Kidney capillary endothelial cell (primary cell): ENCODE measurements at regions not wholly inside any gene's neighbourhood (a gene's known extent, or its start where the extent isn't known, plus 50 kb on each side); places are given as distances from the start of the nearest gene placed in this dataset.

ENCODE experiments used
- DNase-seq: peaks from one replicate; pipeline ENCODE4 v3.0.0-alpha.2; 2018; ENCODE audit warnings: low spot score

DNA sequence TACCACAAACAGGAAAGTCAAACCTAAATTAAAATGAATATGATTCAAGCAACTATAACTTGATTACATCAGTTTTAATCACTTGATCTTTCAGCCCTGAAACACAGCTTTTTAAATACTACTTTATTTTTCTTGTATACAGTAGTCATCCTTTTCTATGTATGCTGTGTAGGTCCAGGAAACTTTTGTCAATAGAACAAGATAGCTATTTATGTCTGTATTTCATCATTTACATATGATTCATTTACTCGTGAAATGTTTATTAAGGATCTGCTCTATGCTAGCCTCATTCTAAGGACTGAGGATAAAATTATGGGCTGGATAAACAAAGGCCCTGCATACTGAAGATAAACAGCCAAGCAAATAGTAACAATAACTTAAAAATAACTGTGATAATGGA, 930.2 kb downstream of the TFAP2A start:
- no peak for DNase-seq

DNA sequence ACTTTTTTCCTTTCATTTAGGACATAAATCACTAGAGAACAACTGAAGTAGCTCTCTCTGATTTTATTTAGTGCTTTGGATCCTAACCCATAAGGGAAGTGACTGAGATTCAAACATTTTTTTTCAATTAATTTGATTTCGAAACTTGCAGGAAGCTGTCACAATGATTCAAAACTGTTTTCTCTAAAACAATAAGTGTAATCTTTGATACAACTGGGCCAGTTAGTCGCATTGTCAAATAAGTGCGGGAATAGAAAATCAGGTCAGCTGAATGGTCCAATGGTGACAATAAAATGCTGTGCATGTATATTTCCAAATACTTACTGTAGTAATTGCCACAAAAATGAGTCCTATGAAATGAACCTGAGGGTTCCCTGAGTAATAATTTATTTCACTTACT, 930.8 kb downstream of the TFAP2A start:
- no peak for DNase-seq

DNA sequence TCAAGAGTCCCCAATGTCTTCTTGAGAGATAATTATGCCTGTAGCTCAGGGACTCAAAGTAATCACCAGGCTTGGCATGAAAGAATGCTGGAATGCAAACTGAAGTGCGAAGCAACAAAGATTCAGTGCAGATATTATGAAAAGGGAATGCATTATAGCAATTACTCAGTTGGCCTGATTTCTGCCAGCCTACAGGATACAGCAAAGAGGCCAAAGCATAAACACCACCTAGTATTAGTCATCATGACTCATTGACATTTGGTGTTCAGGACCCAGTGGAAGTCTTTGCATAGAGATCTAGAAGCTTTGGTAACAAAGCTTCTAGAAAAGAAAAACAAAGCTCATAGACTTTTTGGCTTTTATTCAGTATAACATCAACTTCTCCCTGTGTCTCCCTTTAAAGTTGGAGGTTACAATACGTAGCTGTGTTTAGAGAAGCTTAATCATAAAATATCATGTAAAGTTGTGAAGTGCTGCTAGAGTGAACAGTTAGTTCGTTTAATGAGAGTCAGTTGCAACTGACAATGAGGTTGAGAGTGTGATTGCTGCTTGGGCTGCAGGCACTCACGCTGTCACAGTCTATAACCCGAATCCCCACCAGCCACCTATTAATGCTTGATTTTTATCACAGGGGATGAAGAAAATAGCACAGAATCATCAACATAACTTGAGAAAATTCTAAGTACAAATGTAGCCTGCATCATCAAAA, 932.7 kb downstream of the TFAP2A start:
- DNase-seq, result peak; percentile 87

DNA sequence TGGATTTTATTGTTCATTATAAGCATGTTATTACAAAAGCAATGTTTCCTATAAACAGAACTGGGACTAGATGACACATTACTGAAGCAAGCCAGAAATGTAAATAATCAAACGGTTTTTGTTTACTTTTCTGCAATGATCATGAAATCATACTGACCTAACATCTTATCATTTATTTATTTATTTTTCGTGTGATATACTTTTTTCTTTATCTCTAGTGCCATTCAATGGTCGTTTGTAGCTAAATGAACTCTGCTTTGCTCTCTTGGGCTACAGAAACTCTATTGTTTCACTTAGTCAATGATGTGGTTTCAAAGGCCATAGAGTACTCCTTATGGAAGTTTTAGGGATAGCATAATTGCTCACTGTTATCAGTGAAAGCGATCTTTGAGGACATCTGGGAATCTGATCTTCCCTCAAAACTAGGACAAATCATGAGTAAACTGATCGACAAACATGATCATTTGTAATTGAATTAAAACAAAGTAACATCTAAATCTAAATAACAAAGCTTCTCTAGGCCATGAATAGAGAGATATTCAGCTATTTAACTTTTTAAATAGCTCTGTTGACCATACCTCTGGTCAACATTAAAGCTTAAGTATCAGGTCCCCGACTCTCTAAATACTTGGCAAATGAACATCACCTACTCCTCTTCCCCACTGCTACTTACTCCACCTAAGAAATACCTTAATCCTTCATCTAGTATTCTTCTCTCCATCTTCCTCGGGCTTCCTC, 933.4 kb downstream of the TFAP2A start:
- no peak for DNase-seq

DNA sequence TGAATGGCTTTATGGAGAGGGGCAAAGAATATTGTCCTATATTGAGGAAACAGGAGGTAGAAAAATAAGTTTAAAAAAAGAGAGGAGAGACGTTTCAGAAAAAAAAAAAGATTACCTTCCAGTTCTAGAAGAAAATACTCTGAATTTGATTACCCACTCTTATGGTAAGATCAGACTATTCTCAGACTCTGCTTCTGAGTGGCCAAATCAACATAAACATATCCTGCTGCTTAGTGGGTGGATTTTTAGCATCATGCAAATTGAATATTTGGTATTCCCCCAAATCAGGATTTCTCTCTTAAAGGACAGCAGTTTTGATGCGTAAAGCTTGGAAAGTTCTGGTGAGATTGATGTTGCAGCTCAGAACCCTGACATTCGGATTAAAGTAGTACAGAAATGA, 946.6 kb downstream of the TFAP2A start:
- DNase-seq, result no peak

DNA sequence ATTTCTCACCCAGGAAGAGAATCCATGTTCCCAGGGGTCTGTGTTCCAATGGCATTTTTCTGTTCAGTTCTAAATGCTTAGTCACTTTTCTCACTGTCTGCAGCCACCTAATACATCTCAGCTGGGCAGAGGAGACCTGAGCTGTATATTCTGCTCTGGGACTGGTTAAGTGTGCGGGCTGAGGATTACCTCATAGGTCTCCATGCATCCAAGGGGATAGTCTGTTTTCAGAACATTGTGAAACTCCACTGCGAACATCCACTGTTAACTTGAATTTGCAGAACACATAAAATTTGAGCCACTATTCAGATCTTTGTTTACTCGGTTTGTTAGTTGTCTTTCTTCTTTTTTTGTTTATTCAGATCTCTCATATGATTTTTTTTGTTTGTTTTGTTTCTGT, 947.1 kb downstream of the TFAP2A start:
- DNase-seq, result no peak

DNA sequence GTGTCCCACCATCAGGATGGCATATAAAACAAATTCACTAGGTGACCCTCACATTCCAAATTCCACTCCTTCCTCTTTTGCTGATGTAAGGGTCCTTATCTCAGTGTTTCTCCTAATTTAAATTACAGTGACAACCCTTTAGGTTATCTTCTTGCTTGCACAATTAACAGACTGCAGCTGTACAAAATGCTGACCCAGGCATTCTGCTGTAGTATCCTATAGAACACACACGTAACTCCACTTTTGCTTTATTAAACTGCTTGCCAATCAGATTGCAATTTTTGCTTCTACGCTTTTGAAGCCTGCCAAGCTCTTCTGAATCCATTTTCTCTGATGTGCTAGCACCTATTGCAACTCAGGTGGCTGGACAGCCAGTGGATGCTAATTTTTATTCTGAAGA, 950.3 kb downstream of the TFAP2A start:
- no peak for DNase-seq

DNA sequence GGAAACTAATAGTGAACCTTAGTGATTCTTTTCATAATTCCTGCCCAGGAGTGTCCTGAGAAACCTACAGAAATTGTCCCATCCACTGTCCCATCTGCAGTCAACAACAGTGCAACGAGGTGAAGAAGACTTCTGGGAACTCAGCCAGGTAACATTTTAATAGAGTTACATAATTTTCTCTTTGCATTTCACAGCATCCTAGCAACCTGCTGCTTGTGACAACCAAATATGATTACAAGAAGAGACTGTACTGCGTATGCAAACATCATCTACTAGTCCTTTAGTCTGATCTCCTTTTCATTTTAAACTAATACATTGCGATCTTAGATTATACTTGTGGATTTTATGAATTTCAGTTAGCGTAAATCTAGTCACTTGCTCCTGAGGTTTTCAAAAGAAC, 951.6 kb downstream of the TFAP2A start:
- DNase-seq, result no peak

DNA sequence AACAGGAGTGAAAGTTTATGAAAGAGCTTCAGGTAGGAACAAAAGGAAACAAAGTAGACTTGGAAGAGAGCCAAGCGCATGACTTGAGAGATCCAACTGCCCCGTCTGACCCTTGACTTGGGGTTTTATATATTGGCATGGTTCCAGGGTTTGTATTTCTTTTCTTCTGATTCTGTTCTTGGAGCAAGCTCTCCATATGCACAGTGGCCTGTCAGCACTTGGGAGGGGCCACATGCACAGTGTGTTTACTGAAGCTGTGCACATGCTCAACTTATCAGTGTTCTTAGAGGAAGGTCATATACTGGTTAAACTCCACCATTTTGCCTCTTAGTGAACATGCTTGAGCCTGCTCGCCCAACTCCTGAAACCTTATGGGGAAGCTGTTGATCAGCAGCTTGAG, 953.7 kb downstream of the TFAP2A start:
- DNase-seq, result no peak

DNA sequence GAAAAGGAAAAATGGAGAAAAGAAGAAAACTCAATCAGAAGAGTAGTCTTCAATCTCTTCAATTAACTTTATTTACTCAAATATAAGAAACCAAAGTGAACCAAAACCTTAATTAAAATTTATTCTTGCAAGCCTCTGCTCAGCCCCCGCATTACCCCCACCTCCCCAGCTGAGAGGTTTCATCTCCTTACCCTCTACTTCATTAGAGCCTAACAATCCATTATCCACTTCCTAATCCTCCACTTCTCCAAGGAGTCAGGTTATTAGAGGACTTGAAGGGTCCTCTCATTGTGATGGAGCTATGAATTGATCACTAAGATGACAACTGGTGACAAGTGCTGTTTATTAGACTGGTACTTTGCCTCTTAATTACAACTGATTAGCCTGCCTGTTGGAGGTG, 956.5 kb downstream of the TFAP2A start:
- no peak for DNase-seq

DNA sequence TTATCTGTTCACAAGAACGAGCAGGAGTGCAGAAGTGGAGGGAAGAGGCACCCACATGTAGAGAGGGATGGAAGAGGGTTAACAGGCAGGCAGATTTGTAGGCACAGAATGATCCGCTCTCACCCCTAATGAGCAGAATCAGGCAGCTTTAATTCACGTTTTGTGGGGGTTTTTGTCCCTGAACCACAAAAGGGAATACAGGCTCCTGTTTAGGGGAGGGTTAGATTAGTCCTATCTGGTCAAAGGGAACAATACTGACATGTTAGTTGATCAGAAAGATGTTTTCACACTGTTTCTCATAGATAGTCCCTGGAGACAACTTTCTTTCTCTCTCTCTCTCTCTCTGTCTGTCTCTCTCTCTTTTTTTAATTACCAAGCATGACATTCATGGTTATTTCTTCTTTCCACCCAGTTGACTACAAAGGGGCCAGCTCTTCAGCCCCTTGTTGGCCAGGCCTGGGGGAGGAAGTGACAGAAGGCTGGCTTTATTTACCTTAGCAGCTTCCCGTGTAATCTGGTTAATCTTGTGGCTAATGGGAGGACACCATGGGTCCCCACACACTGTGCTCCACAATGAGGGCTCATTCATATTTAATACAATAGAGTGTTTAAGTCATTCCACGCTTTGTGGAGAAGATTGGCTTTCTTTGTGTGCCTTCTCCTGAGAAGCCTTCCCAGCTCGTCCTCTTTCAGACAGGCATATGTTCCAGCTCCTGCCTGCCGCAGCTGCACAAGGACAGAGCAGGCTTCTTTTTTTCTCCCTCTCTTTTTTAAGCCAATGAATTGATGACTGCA, 958.8 kb downstream of the TFAP2A start:
- no peak for DNase-seq

DNA sequence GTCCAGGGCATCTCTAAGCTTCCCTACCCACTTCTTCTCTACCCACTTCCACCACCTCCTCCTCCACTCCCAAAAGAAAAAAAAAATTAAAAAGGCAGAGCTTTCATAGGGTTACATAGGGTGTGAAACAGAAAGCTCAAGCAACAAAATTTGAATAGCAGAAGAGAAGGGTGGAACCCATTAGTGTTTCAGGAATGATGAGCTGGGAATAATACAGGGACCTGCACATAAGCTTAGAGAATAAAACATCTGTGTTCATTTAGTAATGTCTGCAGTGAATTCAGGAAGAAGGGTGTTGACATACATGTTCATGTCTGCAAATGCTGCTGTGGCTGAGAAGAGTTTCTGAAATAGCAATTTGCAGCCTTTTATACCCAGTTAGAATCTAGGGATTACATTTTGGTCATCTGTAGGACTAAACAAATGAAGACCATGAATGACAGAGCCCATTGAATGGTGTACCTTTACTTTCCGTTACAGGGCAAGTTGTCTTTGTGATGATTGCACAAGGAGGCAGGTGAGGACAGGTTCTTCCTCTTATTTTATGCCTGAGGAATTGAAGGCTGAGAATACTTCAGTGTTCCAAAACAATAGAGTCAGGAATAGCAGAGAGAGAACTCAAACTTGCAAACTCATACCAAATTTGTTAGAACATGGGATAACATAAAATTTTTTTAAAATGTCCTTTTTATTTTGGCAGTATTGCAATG, 975.1 kb downstream of the TFAP2A start:
- no peak for DNase-seq

DNA sequence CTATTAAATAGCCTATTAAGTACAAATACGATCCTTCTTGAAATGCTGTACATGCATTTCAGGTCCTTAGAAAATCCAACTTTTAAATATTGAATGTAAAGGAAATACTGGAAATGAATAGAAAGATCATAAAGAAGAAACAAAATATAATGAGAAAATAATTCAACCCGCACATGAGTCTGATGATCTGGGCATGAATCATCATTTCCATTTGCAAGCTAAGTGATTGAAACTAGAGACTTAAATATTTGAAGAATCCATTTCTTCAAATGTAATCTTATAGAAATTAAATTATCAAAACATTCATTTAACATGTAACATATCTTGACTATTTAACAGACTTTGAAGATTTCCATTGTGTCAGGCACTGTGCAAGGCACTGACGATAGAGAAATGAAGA, 977.0 kb downstream of the TFAP2A start:
- no peak for DNase-seq

DNA sequence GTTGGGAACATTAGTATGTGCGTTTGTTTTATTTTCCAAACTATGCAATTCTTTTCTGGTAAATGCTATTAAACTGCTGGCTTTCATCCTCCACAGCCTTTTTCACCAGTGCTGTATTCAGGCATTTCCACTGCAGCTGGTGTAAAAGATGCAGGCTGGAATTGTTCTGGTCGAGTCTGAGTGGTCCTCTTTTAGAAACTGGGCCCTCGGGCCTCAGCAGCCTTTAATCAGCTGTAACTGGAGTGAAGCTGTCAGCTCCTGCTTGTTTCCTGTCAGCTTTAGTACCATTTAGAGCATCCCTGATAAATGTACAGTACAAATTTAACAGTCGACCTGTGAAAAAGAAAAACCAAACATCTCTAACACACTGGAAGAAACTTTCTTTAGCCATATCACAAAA, 979.6 kb downstream of the TFAP2A start:
- no peak for DNase-seq

DNA sequence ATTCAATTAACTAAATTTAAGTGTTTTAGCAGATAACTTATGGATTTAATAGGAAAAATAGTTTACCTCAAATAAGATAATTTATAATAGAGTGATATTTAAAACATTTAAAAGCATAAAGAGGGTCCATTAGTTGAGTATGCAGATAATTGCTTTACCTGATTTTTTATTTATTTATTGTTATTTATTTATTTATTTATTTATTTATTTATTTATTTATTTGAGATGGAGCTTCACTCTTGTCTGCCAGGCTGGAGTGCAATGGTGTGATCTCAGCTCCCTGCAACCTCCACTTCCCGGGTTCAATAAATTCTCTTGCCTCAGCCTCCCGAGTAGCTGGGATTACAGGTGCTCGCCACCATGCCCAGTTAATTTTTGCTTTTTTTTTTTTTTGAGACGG, 982.9 kb downstream of the TFAP2A start:
- no peak for DNase-seq

DNA sequence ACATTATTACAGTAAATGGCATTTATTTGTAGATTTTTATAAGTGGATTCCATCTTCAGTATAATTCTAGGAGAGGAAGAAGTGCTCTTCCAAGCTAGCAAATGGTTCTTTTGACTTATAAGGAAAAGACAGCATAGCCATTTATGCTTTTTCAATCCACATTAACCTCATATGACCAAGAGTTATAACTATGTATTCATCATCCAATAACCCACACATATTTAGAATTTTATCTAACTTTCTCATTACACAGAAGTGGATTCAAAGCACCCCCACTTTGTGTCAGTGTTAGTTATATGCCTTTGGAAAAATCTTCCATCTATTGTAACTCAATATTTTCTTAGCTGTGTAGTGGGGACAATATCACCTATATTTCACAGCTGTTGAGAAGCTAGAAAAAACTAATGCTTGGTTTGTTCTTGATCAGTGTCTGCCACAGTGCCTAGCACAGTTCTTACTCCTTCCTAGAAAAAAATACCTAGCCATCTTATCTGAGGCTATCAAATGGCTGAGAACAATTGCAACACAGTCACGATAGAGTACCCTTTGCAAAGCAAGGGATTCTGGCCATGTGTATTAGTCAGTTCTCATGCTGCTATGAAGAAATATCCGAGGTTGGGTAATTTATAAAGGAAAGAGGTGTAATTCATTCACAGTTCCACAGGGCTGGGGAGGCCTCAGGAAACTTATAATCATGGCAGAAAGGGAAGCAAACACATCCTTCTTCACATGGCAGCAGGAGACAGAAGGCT, 986.3 kb downstream of the TFAP2A start:
- no peak for DNase-seq

DNA sequence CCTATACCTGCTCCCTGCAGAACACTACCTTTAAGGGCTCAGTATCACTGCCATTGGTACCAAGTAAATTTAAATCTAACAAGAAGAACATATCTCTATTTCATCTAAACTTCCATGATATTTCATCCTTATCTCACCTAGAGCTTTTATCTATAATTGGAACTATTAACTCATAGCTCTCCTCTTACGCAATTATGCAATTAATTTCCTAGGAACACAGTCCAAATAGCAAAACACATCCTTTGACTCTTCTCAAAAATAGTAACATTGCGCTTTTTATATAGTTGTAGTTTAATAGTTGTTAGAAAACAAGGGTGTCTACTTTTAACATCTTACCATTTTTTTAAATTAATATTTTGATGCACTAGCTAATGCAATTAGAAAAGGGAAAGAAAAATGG, 986.8 kb upstream of the SLC35B3 start:
- no peak for DNase-seq

DNA sequence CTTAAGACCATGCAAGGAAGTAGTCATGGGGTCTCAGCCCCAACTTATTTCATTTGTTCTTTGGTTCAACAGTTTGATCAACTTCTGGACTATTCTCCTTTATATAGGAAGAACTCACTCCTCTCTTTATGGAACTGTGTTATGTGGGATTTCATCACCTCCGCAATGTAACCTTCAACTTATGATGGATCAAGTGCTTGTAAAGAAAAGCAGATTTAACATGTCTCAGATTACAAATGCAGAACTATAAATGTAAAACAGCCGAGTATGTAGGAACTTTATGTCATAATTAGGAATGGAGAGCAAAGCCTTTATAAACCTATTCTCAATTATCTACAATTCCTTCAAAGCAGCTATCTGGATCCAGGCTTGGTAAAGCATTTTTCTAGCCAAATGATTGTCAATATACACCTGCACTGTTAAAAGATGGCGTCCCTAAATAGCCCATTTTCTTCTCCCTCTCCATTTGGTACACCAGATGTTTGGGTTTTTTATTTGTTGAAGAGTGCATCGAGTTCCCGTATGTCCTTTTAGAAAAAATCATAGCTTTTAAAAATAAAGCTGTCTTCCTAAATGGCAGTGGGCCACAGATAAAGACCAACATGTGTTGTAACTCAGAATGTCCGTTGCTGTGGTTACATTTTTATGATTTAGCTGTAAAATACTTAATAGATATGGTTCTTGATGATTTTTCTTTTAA, 985.1 kb upstream of the SLC35B3 start:
- DNase-seq, result no peak

DNA sequence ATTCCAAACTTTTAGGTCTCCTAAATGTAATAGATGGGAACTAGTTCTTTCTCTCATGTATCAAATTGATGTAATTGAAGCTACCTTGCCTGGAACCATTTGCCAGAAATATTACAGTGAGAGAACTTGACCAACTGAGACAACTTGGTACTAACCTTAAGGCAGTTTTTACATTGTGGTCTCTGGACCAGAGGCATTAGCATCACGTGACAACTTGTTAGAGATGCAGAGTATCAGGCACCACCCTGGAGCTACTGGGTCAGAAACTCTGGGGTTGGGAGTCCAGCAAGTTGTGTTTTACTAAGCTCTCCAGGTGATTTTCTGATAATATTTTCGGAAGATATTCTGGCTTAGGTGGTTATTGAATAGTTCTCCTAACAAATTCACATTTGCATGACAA, 982.1 kb upstream of the SLC35B3 start:
- no peak for DNase-seq

DNA sequence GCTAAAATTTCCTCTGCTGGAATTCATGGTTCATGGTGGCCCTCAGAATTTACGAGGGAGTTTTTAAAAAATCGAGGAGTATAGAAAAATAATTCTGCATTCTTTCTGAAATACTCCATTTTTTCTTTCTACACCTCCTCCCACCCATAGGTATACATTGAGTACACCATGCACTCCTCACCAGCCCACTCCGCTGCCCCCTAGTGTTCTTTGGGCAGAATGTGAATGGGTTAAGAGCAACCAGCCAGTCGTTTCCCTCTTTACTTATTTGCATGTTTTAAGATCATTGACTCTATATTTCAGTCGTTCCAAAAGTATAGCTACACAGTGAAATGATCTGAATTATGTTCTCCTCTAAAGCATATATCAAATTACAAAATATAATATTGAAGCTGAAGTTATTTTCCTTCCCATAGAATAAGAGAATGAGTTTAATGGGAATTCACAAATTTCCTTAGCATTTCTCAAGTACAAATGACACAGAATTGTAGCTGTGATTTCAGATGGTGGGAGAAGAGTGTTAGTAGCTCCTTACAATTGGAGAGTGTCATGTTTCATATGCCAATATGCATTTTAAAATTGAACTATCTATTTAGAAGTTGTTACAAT, 977.7 kb upstream of the SLC35B3 start:
- DNase-seq, result peak; percentile 12

DNA sequence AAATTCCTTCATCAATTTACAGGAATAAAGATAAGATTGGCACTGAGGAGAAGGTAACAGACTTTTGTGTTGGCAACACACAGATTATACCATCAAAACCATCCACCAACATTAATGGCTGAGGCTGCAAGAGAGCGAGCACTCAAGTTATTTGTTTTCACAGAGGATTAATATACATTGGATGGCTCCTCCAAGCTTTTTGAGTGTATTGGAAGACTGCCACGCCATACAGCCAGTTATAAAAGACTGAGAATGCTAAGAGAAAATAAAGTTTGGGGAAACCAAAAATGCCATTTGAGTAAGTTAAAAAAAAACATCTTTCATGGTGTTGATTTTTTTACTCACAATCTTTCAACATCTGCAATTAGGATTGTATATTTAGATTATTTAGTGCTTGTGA, 973.8 kb upstream of the SLC35B3 start:
- no peak for DNase-seq
